ENCODE measurements at regions not wholly inside any gene's neighbourhood (a gene's known extent, or its start where the extent isn't known, plus 50 kb on each side); places are given as distances from the start of the nearest gene placed in this dataset.

- no peak overlapping the region for H3K27ac ChIP-seq (ENCODE audit: low read depth in 2 of 2, low read length in 2 of 2)
- no peak for FAIRE-seq
- intact Hi-C loops (cut with DNase I) = no loop called here
- H3K36me3 ChIP-seq (ENCODE audit: control insufficient read depth in 2 of 3, insufficient read depth in 3 of 3, low read length in 3 of 3) = no peaks in the 10 kb centered on the region
- no peaks in the 10 kb centered on the region for H3K4me1 ChIP-seq (ENCODE audit: control insufficient read depth in 2 of 3, insufficient read depth in 2 of 3, low read depth in 1 of 3, low read length in 3 of 3)
- no peak for TF ChIP-seq CTCF (IDR thresholded peaks at IDR 0.05; ENCODE audit: borderline replicate concordance, extremely low read depth, insufficient read depth)
- no peak overlapping the region for H3K9ac ChIP-seq (ENCODE audit: low read length in 3 of 3)
- no peaks in the 10 kb centered on the region for H3K27me3 ChIP-seq (ENCODE audit: control insufficient read depth, insufficient read depth, low read length)
- no peak overlapping the region for H3K4me3 ChIP-seq (ENCODE audit: low read length in 3 of 3)
- DNase-seq = no peak
- H3K9me3 ChIP-seq (ENCODE audit: control insufficient read depth in 2 of 3, insufficient read depth in 1 of 3, low read length in 3 of 3) = no peaks in the 10 kb centered on the region
Observed at GRCh38 chr4:137626942-137627738, 94.8 kb upstream of the PCDH18 start.

GRCh38 chr4:137623013-137623412, 90.7 kb upstream of the PCDH18 start:
- no peaks in the 10 kb centered on the region for H3K36me3 ChIP-seq (ENCODE audit: control insufficient read depth in 2 of 3, insufficient read depth in 3 of 3, low read length in 3 of 3)
- FAIRE-seq (no peak), DNase-seq (no peak)
- intact Hi-C loops (cut with DNase I) = no loop called here
- no peak overlapping the region for H3K4me3 ChIP-seq (ENCODE audit: low read length in 3 of 3)
- TF ChIP-seq CTCF (IDR thresholded peaks at IDR 0.05; ENCODE audit: borderline replicate concordance, extremely low read depth, insufficient read depth) = no peak
- no peak overlapping the region for H3K9ac ChIP-seq (ENCODE audit: low read length in 3 of 3)
- no peaks in the 10 kb centered on the region for H3K9me3 ChIP-seq (ENCODE audit: control insufficient read depth in 2 of 3, insufficient read depth in 1 of 3, low read length in 3 of 3)
- H3K27me3 ChIP-seq (ENCODE audit: control insufficient read depth, insufficient read depth, low read length) = no peaks in the 10 kb centered on the region
- H3K27ac ChIP-seq (ENCODE audit: low read depth in 2 of 2, low read length in 2 of 2) = no peak overlapping the region
- H3K4me1 ChIP-seq (ENCODE audit: control insufficient read depth in 2 of 3, insufficient read depth in 2 of 3, low read depth in 1 of 3, low read length in 3 of 3) = no peaks in the 10 kb centered on the region

GRCh38 chr4:137621056-137621455, 88.8 kb upstream of the PCDH18 start:
- no peaks in the 10 kb centered on the region for H3K9me3 ChIP-seq (ENCODE audit: control insufficient read depth in 2 of 3, insufficient read depth in 1 of 3, low read length in 3 of 3)
- no peak overlapping the region for H3K27ac ChIP-seq (ENCODE audit: low read depth in 2 of 2, low read length in 2 of 2)
- no peaks in the 10 kb centered on the region for H3K4me1 ChIP-seq (ENCODE audit: control insufficient read depth in 2 of 3, insufficient read depth in 2 of 3, low read depth in 1 of 3, low read length in 3 of 3)
- DNase-seq (peak in 1 of 5 donors; percentile 43), FAIRE-seq (no peak)
- no peaks in the 10 kb centered on the region for H3K27me3 ChIP-seq (ENCODE audit: control insufficient read depth, insufficient read depth, low read length)
- no peak for TF ChIP-seq CTCF (IDR thresholded peaks at IDR 0.05; ENCODE audit: borderline replicate concordance, extremely low read depth, insufficient read depth)
- H3K4me3 ChIP-seq (ENCODE audit: low read length in 3 of 3) = no peak overlapping the region
- intact Hi-C loops (cut with DNase I) = no loop called here
- H3K9ac ChIP-seq (ENCODE audit: low read length in 3 of 3) = no peak overlapping the region
- no peaks in the 10 kb centered on the region for H3K36me3 ChIP-seq (ENCODE audit: control insufficient read depth in 2 of 3, insufficient read depth in 3 of 3, low read length in 3 of 3)

Measured in kidney (tissue), 13 donors.